Epithelial cell of esophagus (primary cell): ENCODE measurements at regions not wholly inside any gene's neighbourhood (a gene's known extent, or its start where the extent isn't known, plus 50 kb on each side); places are given as distances from the start of the nearest gene placed in this dataset.

Experiments
- DNase-seq: peaks from one replicate; pipeline ENCODE4 v3.0.0; 2010; ENCODE audit warnings: low read depth
- H3K4me3 ChIP-seq: 2 replicates; pipeline ENCODE4 v1.5.1; 2011; ENCODE audit warnings: mild to moderate bottlenecking, low read length, control low read depth
- TF ChIP-seq, protein P1 (sequence below): IDR thresholded peaks from 2 replicates; pipeline ENCODE4 v1.5.1; 2011; ENCODE audit warnings: low read depth, mild to moderate bottlenecking, low read length, control low read depth, inconsistent platforms; ENCODE audit not compliant: insufficient read depth; ENCODE audit errors: missing control alignments

DNA sequence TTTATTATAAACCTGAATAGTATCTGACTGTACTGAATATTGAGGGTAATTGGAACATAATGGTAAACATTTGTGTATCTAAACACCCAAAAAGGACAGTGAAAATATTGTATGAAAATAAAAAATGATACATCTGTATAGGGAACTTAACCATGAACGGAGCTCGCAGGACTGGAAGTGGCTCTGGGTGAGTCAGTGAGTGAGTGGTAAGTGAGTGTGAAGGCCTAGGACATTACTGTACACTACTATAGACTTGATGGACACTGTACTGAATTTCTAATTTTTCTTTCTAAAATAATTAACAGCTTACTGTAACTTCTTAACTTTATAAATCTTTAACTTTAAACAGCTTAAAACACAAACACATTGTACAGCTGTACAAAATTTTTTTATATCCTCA, 454.5 kb upstream of the FZD8 start:
- peak; percentile 76 for DNase-seq
- TF ChIP-seq, protein P1, sequence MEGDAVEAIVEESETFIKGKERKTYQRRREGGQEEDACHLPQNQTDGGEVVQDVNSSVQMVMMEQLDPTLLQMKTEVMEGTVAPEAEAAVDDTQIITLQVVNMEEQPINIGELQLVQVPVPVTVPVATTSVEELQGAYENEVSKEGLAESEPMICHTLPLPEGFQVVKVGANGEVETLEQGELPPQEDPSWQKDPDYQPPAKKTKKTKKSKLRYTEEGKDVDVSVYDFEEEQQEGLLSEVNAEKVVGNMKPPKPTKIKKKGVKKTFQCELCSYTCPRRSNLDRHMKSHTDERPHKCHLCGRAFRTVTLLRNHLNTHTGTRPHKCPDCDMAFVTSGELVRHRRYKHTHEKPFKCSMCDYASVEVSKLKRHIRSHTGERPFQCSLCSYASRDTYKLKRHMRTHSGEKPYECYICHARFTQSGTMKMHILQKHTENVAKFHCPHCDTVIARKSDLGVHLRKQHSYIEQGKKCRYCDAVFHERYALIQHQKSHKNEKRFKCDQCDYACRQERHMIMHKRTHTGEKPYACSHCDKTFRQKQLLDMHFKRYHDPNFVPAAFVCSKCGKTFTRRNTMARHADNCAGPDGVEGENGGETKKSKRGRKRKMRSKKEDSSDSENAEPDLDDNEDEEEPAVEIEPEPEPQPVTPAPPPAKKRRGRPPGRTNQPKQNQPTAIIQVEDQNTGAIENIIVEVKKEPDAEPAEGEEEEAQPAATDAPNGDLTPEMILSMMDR = no peak
- H3K4me3 ChIP-seq = no peak overlapping the region

DNA sequence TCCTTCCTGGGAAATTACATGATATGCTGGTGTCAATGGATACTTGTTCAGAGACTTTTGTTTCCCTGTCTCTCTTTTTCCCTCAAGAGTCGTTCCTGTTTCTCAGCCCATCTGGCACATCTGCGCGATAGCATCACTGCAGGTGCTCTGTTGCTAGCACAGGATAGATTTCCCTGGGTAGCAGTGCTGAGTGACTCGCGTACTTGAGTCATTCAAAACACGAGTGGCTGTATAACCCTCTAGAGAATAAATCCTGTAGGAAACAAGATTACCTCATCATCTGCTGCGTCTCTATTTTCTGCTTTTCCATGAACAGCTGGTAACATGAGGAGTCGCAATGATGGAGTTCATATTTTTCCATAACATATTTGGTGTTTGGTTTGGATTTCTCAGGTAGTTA, 452.0 kb upstream of the FZD8 start:
- TF ChIP-seq, protein P1 = no peak
- peak; percentile 52 for DNase-seq
- H3K4me3 ChIP-seq = no peak overlapping the region

- H3K4me3 ChIP-seq = no peak overlapping the region
- TF ChIP-seq, protein P1 = no peak
- DNase-seq = no peak
These were observed 450.0 kb upstream of the FZD8 start for GRCh38 chr10:36092116-36092515.

GRCh38 chr10:36091007-36091406, 448.9 kb upstream of the FZD8 start:
- TF ChIP-seq, protein P1 = no peak
- no peak overlapping the region for H3K4me3 ChIP-seq
- no peak for DNase-seq

- TF ChIP-seq, protein P1 = no peak
- DNase-seq = no peak
- no peak overlapping the region for H3K4me3 ChIP-seq
These were observed 447.8 kb upstream of the FZD8 start for GRCh38 chr10:36089790-36090440.

- TF ChIP-seq, protein P1 = no peak
- H3K4me3 ChIP-seq = no peak overlapping the region
- peak; percentile 29 for DNase-seq
These were observed 445.2 kb upstream of the FZD8 start for GRCh38 chr10:36087006-36088005.
